ENCODE measurements at regions not wholly inside any gene's neighbourhood (a gene's known extent, or its start where the extent isn't known, plus 50 kb on each side); places are given as distances from the start of the nearest gene placed in this dataset.
"Not testable (repeated sequence)": the region's sequence is repeated elsewhere in the genome, so short reads cannot be mapped to it uniquely, and the experiment has no call there.

DNA sequence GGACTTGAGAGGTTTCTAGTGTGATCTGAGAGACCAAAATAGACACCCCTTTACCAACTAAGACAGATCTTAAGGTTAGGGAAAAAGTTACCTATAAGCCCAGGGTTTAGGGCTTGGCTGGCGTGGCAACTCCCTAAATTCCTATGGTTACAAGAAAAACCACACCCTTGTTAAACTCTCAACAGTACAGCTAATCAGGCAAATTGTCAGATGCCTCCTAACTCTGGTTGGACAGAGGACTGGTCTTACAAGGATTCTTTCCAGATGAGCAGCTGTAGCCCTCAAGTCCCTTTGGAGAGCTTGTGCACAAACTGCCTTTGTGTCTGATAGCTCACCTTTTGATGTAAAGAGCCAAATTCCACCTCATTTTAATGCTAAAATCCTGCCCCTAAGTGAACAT is 136.9 kb downstream of the BCL2L11 start:
- H3K27me3 ChIP-seq (ENCODE audit: control insufficient read depth, insufficient read depth, low read length); H3K4me3 ChIP-seq (ENCODE audit: low read depth in 2 of 2, low read length in 2 of 2); CTCF ChIA-PET; POLR2A ChIA-PET; H3K27ac ChIP-seq (ENCODE audit: low read length); in situ Hi-C loops (cut with HindIII; ENCODE audit: low pct_unique_long_range_greater_than_20kb, low sequenced_read_pairs); H3K4me1 ChIP-seq (ENCODE audit: control insufficient read depth, insufficient read depth, low read length); intact Hi-C loops (cut with micrococcal nuclease; ENCODE audit: unreplicated experiment); ATAC-seq; DNase-seq (ENCODE audit: low read depth, low spot score); H3K36me3 ChIP-seq (ENCODE audit: control insufficient read depth, insufficient read depth, low read length); H3K9me3 ChIP-seq (ENCODE audit: control insufficient read depth, insufficient read depth, low read depth, low read length); BruUV-seq (replicated peaks): not testable (repeated sequence)

DNA sequence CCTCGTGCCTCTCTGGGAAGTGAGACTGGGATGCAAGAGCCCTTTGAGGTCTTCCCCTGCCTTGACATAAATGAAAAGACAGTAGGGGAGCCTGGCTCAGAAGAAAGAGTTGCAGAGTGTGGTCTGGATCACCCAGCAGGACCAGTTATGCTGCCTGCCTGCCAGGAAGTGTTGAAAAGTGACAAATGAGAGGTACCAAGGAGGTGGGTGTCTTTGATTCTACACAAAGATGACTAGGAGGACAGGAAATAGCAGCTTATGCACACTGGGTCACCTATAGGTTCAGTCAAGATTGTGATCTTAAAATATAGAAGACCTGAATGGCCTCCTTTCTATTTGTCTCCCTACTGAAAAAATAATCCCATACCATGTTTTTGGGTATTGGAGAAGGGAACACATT is 137.6 kb downstream of the BCL2L11 start:
- intact Hi-C loops (cut with micrococcal nuclease; ENCODE audit: unreplicated experiment); ATAC-seq; POLR2A ChIA-PET: not testable (repeated sequence)

DNA sequence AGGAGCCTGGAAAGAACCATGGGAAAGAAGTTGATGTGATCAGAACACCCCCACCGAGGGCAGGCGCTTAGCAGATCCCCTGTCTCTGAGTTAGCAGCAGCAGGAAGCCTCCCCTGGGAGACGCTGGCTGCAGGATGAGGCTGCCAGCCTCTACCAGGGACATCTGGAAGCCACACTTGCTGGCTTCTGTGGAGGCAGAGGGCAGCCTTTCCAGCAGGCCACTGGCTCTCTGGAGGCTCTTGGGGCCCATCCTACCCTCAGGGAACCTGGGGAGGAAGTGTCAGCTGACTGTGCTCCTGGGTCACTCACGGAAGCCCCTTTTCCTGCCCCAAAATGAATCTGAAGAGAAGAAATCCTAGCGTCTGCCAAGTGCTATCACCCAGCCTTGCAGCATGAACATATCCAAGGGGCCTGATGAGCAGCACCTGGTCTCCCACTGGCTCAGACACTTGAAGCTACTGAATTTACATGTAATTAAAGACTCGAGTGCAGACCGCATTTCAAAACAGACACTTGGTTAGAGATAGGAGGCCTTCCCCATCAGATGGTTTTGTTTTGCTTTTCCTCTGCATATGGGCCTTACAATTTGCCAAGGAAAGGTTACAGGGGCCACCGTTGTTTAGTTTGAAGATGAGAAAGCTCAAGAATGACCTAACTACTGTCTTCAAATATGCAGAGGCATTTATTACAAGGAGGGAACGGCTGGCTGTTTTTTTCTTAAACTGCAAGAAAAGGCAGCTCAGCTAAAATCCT is 142.1 kb downstream of the BCL2L11 start:
- POLR2A ChIA-PET; H3K27ac ChIP-seq (ENCODE audit: low read length): not testable (repeated sequence)

More for the DNA sequence above, 137.6 kb downstream of the BCL2L11 start:
- DNase-seq (ENCODE audit: low read depth, low spot score); H3K4me1 ChIP-seq (ENCODE audit: control insufficient read depth, insufficient read depth, low read length); in situ Hi-C loops (cut with HindIII; ENCODE audit: low pct_unique_long_range_greater_than_20kb, low sequenced_read_pairs); H3K36me3 ChIP-seq (ENCODE audit: control insufficient read depth, insufficient read depth, low read length); BruUV-seq (replicated peaks); H3K9me3 ChIP-seq (ENCODE audit: control insufficient read depth, insufficient read depth, low read depth, low read length); H3K27ac ChIP-seq (ENCODE audit: low read length); H3K4me3 ChIP-seq (ENCODE audit: low read depth in 2 of 2, low read length in 2 of 2); H3K27me3 ChIP-seq (ENCODE audit: control insufficient read depth, insufficient read depth, low read length); CTCF ChIA-PET: not testable (repeated sequence)

DNA sequence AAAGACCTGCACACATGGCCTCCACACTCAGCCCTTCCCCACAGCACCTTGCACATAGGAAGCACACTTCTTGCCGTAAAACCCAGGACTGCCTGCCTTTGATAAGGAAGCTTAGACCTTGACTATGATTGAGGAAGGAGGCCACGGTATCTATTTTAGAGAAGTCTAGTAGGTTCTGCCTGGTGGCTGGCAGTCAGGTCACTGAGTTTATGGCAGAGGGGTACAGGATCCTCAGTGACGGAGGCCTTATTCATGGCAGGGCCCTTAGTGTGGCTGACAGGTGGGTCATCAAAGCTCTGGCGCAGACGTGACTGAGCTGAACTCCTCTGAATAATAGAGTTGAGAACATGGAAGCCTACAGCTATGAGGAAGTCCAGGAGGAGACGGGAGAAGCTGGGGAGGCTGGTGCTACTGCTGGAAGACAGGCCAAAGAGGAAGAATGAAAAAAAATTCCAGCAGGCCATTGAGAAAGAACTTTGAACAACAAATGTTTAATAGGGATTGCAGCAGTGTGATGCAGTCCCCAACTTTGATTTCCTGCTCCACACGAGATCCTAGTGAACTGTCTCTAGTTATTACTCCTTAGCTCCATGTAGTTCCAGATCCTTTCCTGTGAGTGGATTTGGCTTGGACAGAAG is 142.8 kb downstream of the BCL2L11 start:
- H3K27me3 ChIP-seq (ENCODE audit: control insufficient read depth, insufficient read depth, low read length); H3K36me3 ChIP-seq (ENCODE audit: control insufficient read depth, insufficient read depth, low read length); POLR2A ChIA-PET; intact Hi-C loops (cut with micrococcal nuclease; ENCODE audit: unreplicated experiment); H3K27ac ChIP-seq (ENCODE audit: low read length); DNase-seq (ENCODE audit: low read depth, low spot score); BruUV-seq (replicated peaks); in situ Hi-C loops (cut with HindIII; ENCODE audit: low pct_unique_long_range_greater_than_20kb, low sequenced_read_pairs); CTCF ChIA-PET; H3K9me3 ChIP-seq (ENCODE audit: control insufficient read depth, insufficient read depth, low read depth, low read length); H3K4me3 ChIP-seq (ENCODE audit: low read depth in 2 of 2, low read length in 2 of 2); ATAC-seq; H3K4me1 ChIP-seq (ENCODE audit: control insufficient read depth, insufficient read depth, low read length): not testable (repeated sequence)

More for the DNA sequence above, 142.1 kb downstream of the BCL2L11 start:
- CTCF ChIA-PET; ATAC-seq; intact Hi-C loops (cut with micrococcal nuclease; ENCODE audit: unreplicated experiment); H3K36me3 ChIP-seq (ENCODE audit: control insufficient read depth, insufficient read depth, low read length); H3K9me3 ChIP-seq (ENCODE audit: control insufficient read depth, insufficient read depth, low read depth, low read length); H3K4me3 ChIP-seq (ENCODE audit: low read depth in 2 of 2, low read length in 2 of 2); H3K27me3 ChIP-seq (ENCODE audit: control insufficient read depth, insufficient read depth, low read length); in situ Hi-C loops (cut with HindIII; ENCODE audit: low pct_unique_long_range_greater_than_20kb, low sequenced_read_pairs); DNase-seq (ENCODE audit: low read depth, low spot score); H3K4me1 ChIP-seq (ENCODE audit: control insufficient read depth, insufficient read depth, low read length); BruUV-seq (replicated peaks): not testable (repeated sequence)

- POLR2A ChIA-PET; CTCF ChIA-PET; H3K4me3 ChIP-seq (ENCODE audit: low read depth in 2 of 2, low read length in 2 of 2); BruUV-seq (replicated peaks); H3K9me3 ChIP-seq (ENCODE audit: control insufficient read depth, insufficient read depth, low read depth, low read length); H3K36me3 ChIP-seq (ENCODE audit: control insufficient read depth, insufficient read depth, low read length); DNase-seq (ENCODE audit: low read depth, low spot score); H3K27me3 ChIP-seq (ENCODE audit: control insufficient read depth, insufficient read depth, low read length); in situ Hi-C loops (cut with HindIII; ENCODE audit: low pct_unique_long_range_greater_than_20kb, low sequenced_read_pairs); ATAC-seq; H3K27ac ChIP-seq (ENCODE audit: low read length); H3K4me1 ChIP-seq (ENCODE audit: control insufficient read depth, insufficient read depth, low read length); intact Hi-C loops (cut with micrococcal nuclease; ENCODE audit: unreplicated experiment): not testable (repeated sequence)
Measured at GRCh38 chr2:111264956-111265355, 144.2 kb downstream of the BCL2L11 start.

DNA sequence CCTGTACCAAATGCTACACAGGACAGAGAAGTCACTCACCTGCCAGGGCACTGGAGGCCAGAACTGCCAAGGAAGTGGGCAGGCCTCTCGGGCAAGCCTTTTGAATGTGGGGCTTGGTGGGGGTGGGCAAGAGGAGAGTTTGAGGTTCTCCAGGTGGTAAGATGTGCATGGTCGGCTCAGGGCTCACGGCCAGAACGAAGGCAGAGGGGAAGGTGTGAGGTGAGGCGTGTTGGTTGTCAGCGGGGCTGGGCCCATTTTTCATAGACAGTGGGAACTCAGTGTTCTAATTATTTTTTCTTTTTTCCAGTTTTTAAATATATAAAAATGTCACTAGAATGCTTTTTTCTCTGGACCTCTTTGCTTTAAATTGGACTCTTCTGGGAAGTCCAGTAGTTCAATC is 145.8 kb downstream of the BCL2L11 start:
- ATAC-seq; H3K4me3 ChIP-seq (ENCODE audit: low read depth in 2 of 2, low read length in 2 of 2); POLR2A ChIA-PET; H3K9me3 ChIP-seq (ENCODE audit: control insufficient read depth, insufficient read depth, low read depth, low read length); H3K36me3 ChIP-seq (ENCODE audit: control insufficient read depth, insufficient read depth, low read length); BruUV-seq (replicated peaks); H3K27me3 ChIP-seq (ENCODE audit: control insufficient read depth, insufficient read depth, low read length); intact Hi-C loops (cut with micrococcal nuclease; ENCODE audit: unreplicated experiment); DNase-seq (ENCODE audit: low read depth, low spot score); H3K27ac ChIP-seq (ENCODE audit: low read length); H3K4me1 ChIP-seq (ENCODE audit: control insufficient read depth, insufficient read depth, low read length); CTCF ChIA-PET; in situ Hi-C loops (cut with HindIII; ENCODE audit: low pct_unique_long_range_greater_than_20kb, low sequenced_read_pairs): not testable (repeated sequence)

DNA sequence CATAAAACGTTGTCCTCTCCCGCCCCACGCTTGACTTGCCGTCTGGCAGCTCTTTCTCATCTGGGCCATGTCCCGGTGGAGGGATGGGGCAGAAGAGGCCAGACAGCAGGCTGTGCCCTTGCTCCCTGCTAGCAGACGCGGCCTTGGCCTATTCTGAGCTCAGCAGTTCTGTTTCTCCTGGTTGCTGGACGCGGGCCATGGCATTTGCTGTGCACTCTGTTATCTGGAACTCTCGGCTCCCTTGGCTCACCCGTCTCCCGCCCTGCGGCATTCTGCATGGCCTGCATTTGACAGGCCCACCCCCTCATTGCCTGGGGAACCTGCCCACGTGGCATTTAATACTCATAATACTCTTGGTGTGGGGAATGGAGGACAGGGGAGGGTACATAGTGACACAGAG is 146.3 kb downstream of the BCL2L11 start:
- H3K36me3 ChIP-seq (ENCODE audit: control insufficient read depth, insufficient read depth, low read length); CTCF ChIA-PET; DNase-seq (ENCODE audit: low read depth, low spot score); H3K4me1 ChIP-seq (ENCODE audit: control insufficient read depth, insufficient read depth, low read length); ATAC-seq; BruUV-seq (replicated peaks); H3K27me3 ChIP-seq (ENCODE audit: control insufficient read depth, insufficient read depth, low read length); in situ Hi-C loops (cut with HindIII; ENCODE audit: low pct_unique_long_range_greater_than_20kb, low sequenced_read_pairs); H3K27ac ChIP-seq (ENCODE audit: low read length); intact Hi-C loops (cut with micrococcal nuclease; ENCODE audit: unreplicated experiment); H3K9me3 ChIP-seq (ENCODE audit: control insufficient read depth, insufficient read depth, low read depth, low read length); H3K4me3 ChIP-seq (ENCODE audit: low read depth in 2 of 2, low read length in 2 of 2); POLR2A ChIA-PET: not testable (repeated sequence)
